ENCODE measurements at regions not wholly inside any gene's neighbourhood (a gene's known extent, or its start where the extent isn't known, plus 50 kb on each side); places are given as distances from the start of the nearest gene placed in this dataset.
A peak's percentile ranks its signal among the peaks of the same experiment; 100 is the strongest.

DNA sequence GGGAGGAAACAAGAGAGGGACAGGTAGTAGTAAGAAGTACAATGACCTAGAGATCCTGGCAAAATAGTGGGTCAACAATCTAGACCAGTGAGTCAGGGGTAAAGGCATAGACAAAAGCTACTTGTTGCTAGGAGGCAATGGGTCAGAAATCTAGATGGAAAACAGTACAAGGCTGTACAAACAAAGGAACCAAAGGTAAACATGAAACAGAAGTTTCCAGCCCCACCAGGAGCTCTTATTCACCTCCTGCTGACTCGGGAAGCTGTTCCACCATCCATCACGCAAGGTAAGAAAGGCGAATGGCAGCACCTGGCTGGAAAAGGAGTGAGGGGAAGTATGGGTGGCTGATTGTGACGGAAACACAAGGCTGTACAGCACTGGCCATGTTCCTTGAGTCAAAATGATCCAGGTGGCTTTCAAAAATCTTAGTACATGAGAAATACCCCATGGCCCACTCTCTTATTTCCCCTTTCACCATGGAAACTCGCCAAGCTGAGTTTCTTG lies 70.5 kb upstream of the RAI14 start:
- H3K4me3 ChIP-seq = peak overlapping the region; percentile 51
- peaks cover 55% of the 10 kb centered on the region for H3F3A ChIP-seq (ENCODE audit: insufficient read depth, low read depth)
- no peaks in the 10 kb centered on the region; the same call in 1 of the 2 replicates for H3K9me3 ChIP-seq (ENCODE audit: insufficient read depth, low read depth)
- H3K4me1 ChIP-seq (replicated peaks; ENCODE audit: insufficient read depth) = peaks cover 76% of the 10 kb centered on the region
- TF ChIP-seq, protein P1, sequence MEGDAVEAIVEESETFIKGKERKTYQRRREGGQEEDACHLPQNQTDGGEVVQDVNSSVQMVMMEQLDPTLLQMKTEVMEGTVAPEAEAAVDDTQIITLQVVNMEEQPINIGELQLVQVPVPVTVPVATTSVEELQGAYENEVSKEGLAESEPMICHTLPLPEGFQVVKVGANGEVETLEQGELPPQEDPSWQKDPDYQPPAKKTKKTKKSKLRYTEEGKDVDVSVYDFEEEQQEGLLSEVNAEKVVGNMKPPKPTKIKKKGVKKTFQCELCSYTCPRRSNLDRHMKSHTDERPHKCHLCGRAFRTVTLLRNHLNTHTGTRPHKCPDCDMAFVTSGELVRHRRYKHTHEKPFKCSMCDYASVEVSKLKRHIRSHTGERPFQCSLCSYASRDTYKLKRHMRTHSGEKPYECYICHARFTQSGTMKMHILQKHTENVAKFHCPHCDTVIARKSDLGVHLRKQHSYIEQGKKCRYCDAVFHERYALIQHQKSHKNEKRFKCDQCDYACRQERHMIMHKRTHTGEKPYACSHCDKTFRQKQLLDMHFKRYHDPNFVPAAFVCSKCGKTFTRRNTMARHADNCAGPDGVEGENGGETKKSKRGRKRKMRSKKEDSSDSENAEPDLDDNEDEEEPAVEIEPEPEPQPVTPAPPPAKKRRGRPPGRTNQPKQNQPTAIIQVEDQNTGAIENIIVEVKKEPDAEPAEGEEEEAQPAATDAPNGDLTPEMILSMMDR (conservative IDR thresholded peaks at IDR 0.05) = no peak
- TF ChIP-seq EZH2 (IDR thresholded peaks at IDR 0.05; ENCODE audit: low read depth) = no peak
- 0 out of 2 replicates have a peak overlapping the region, but pooled peaks have one; percentile 8 for H2AFZ ChIP-seq
- ChIA-PET POLR2A (ENCODE audit: unreplicated experiment) (interaction anchor here (0.6 to 1.9 kb wide), 17 partner anchors 11 to 892 kb away, joined by 3 to 25 read pairs (median 6); partner anchors contain the start of genes DNAJC21, RAI14 and TTC23L), CTCF (interaction anchor here (0.6 to 1.6 kb wide), 7 partner anchors 12 to 313 kb away, joined by 3 to 11 read pairs (median 4); no protein-coding TSS in a partner anchor)
- BruUV-seq (replicated peaks) = TSS peak; percentile 82
- no peaks in the 10 kb centered on the region for H3K27me3 ChIP-seq (ENCODE audit: insufficient read depth, low read depth)
- no peaks in the 10 kb centered on the region for H4K20me1 ChIP-seq (ENCODE audit: insufficient read depth)
- H3K36me3 ChIP-seq (ENCODE audit: low read depth) = no peaks in the 10 kb centered on the region
- H3K9me2 ChIP-seq (ENCODE audit: insufficient read depth) = no peaks in the 10 kb centered on the region
- peak overlapping the region; percentile 97 for H3K27ac ChIP-seq
- H3K79me2 ChIP-seq (ENCODE audit: low read depth) = peaks cover 11% of the 10 kb centered on the region; the same call in 1 of the 2 replicates
- peak; percentile 80 to 100 for DNase-seq
- peak overlapping the region; percentile 78 for H3K4me2 ChIP-seq
- intact Hi-C loops (cut with micrococcal nuclease; ENCODE audit: unreplicated experiment) = loop anchor here (1.0 to 5.0 kb wide), 9 partner anchors 13 to 332 kb away; partner anchors contain the start of genes BRIX1 and RAD1

DNA sequence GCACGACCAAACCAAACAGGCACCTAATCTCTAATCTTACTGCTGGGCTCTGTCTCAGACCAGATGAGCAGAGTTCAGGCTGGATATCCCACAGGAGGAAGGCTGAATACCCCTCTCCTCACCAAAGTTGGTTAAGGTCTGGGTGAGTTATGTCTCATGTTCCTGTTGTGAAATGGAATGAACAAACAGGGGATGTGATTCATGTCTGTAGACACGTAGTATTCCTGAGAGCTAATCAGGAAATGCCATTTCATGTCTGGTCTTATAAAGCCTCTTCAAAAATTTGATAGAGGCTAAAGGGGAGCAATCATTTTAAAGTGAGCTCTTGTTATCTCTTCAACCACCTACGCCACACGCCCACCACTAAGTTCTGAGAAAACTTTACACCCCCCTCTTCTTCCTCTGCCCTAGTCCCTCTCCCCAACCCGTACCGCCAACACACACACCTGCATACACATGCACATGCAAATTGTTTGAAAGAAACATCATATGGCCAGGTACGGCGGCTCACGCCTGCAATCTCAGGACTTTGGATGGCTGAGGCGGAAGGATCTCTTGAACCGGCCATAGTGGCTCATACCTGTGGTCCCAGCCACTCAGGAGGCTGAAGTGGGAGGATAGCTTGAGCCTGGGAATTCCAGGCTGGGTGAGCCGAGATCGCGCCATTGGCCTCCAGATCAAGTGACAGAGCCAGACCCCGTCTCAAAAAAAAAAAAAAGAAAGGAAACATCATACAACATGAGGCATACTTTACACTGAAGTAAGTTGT lies 69.8 kb upstream of the RAI14 start:
- 0 out of 2 replicates have a peak overlapping the region, but pooled peaks have one; percentile 18 for H2AFZ ChIP-seq
- peaks cover 76% of the 10 kb centered on the region for H3K4me1 ChIP-seq (replicated peaks; ENCODE audit: insufficient read depth)
- H3K36me3 ChIP-seq (ENCODE audit: low read depth) = no peaks in the 10 kb centered on the region
- no peaks in the 10 kb centered on the region; the same call in 1 of the 2 replicates for H3K9me3 ChIP-seq (ENCODE audit: insufficient read depth, low read depth)
- H3K79me2 ChIP-seq (ENCODE audit: low read depth) = peaks cover 11% of the 10 kb centered on the region; the same call in 1 of the 2 replicates
- no peaks in the 10 kb centered on the region for H4K20me1 ChIP-seq (ENCODE audit: insufficient read depth)
- CTCF ChIA-PET = interaction anchor here (0.6 to 1.6 kb wide), 6 partner anchors 12 to 312 kb away, joined by 3 to 11 read pairs (median 4); no protein-coding TSS in a partner anchor
- TF ChIP-seq, protein P1 (conservative IDR thresholded peaks at IDR 0.05) = no peak
- no peak for TF ChIP-seq EZH2 (IDR thresholded peaks at IDR 0.05; ENCODE audit: low read depth)
- no peaks in the 10 kb centered on the region for H3K27me3 ChIP-seq (ENCODE audit: insufficient read depth, low read depth)
- no peaks in the 10 kb centered on the region for H3K9me2 ChIP-seq (ENCODE audit: insufficient read depth)
- peak overlapping the region; percentile 97 for H3K27ac ChIP-seq
- TSS peak; percentile 64 for BruUV-seq (replicated peaks)
- H3K4me2 ChIP-seq = peak overlapping the region; percentile 78
- DNase-seq = peak; percentile 74 to 99
- POLR2A ChIA-PET (ENCODE audit: unreplicated experiment) = interaction anchor here (0.6 to 1.9 kb wide), 15 partner anchors 12 to 343 kb away, joined by 3 to 25 read pairs (median 9); partner anchors contain the start of genes DNAJC21 and RAI14
- intact Hi-C loops (cut with micrococcal nuclease; ENCODE audit: unreplicated experiment) = loop anchor here (1.0 to 5.0 kb wide), 6 partner anchors 23 to 331 kb away; partner anchors contain the start of genes BRIX1 and RAD1
- peak overlapping the region; percentile 51 for H3K4me3 ChIP-seq
- peaks cover 55% of the 10 kb centered on the region for H3F3A ChIP-seq (ENCODE audit: insufficient read depth, low read depth)

All from PC-9 (cell line).